HEK293T (cell line): ENCODE measurements at regions not wholly inside any gene's neighbourhood (a gene's known extent, or its start where the extent isn't known, plus 50 kb on each side); places are given as distances from the start of the nearest gene placed in this dataset.

ENCODE experiments used
- ARNT ChIP-seq: fragments of 450-650 bp; IDR thresholded peaks from 2 replicates; pipeline ENCODE4 v1.6.1; 2017; ENCODE audit warnings: mild to moderate bottlenecking
- BHLHE40 ChIP-seq: fragments of 450-650 bp; IDR thresholded peaks from 2 replicates; pipeline ENCODE4 v1.6.1; 2016; ENCODE audit warnings: mild to moderate bottlenecking, moderate library complexity, borderline replicate concordance
- FOXA1 ChIP-seq: fragments of 450-650 bp; IDR thresholded peaks from 2 replicates; pipeline ENCODE4 v1.6.1; 2016; ENCODE audit warnings: mild to moderate bottlenecking
- HDGF ChIP-seq: fragments of 450-650 bp; IDR thresholded peaks from 2 replicates; pipeline ENCODE4 v1.6.1; 2017; ENCODE audit warnings: antibody characterized with exemption, borderline replicate concordance
- L3MBTL2 ChIP-seq: fragments of 450-650 bp; conservative IDR thresholded peaks from 2 replicates; pipeline ENCODE4 v1.6.1; 2016; ENCODE audit warnings: mild to moderate bottlenecking
- SP1 ChIP-seq: fragments of 450-650 bp; IDR thresholded peaks from 2 replicates; pipeline ENCODE4 v1.6.1; 2017
- TARDBP ChIP-seq: fragments of 450-650 bp; IDR thresholded peaks from 2 replicates; pipeline ENCODE4 v1.6.1; 2016
- TF ChIP-seq, protein P1 (sequence below): fragments of 450-650 bp; IDR thresholded peaks from 2 replicates; pipeline ENCODE4 v1.6.1; 2016

DNA sequence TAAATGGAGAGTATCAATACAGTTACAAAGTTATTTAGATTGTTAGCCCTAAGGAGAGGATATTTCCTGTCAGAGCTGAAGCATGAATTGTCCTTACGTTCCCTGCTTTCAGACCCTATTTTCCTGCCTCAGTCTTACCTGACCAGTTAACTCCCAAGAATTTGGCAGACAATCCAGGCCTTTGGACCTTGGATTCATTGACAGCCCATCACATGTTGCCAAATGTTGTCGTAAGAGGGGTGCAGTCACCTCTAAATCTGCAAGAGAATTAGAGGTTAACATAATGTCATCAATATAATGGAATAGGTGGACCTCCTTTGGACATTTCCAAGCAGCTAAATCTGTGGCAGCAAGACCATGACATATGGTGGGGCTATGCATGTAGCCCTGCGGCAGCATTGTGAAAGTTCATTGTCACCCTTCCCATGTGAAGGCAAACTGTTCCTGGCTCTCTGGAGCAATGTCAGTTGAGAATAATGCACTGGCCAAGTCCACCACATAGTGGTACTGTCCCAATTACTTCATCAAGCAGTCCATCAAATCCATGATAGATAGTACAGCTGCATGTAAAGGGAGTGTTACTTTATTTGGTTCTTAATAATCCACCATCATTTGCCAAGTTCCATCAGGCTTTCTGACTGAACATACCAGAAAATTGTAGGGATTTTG, 1137.0 kb upstream of the POU3F4 start:
- TF ChIP-seq, protein P1, sequence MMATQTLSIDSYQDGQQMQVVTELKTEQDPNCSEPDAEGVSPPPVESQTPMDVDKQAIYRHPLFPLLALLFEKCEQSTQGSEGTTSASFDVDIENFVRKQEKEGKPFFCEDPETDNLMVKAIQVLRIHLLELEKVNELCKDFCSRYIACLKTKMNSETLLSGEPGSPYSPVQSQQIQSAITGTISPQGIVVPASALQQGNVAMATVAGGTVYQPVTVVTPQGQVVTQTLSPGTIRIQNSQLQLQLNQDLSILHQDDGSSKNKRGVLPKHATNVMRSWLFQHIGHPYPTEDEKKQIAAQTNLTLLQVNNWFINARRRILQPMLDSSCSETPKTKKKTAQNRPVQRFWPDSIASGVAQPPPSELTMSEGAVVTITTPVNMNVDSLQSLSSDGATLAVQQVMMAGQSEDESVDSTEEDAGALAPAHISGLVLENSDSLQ, result no peak
- TF ChIP-seq HDGF, result no peak
- no peak for TF ChIP-seq BHLHE40
- no peak for TF ChIP-seq TARDBP
- TF ChIP-seq FOXA1, result no peak
- no peak for TF ChIP-seq ARNT
- TF ChIP-seq SP1, result no peak
- TF ChIP-seq L3MBTL2, result no peak
